ENCODE measurements at regions not wholly inside any gene's neighbourhood (a gene's known extent, or its start where the extent isn't known, plus 50 kb on each side); places are given as distances from the start of the nearest gene placed in this dataset.

- TF ChIP-seq, protein P1, sequence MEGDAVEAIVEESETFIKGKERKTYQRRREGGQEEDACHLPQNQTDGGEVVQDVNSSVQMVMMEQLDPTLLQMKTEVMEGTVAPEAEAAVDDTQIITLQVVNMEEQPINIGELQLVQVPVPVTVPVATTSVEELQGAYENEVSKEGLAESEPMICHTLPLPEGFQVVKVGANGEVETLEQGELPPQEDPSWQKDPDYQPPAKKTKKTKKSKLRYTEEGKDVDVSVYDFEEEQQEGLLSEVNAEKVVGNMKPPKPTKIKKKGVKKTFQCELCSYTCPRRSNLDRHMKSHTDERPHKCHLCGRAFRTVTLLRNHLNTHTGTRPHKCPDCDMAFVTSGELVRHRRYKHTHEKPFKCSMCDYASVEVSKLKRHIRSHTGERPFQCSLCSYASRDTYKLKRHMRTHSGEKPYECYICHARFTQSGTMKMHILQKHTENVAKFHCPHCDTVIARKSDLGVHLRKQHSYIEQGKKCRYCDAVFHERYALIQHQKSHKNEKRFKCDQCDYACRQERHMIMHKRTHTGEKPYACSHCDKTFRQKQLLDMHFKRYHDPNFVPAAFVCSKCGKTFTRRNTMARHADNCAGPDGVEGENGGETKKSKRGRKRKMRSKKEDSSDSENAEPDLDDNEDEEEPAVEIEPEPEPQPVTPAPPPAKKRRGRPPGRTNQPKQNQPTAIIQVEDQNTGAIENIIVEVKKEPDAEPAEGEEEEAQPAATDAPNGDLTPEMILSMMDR (IDR thresholded peaks at IDR 0.05), result no peak
- no peak for TF ChIP-seq POLR2A (IDR thresholded peaks at IDR 0.05)
Measured at GRCh38 chr11:42800041-42800440, 511.8 kb upstream of the API5 start.

Data from esophagus squamous epithelium (tissue), 4 donors.